Sigmoid colon (tissue), 4 donors: ENCODE measurements at regions not wholly inside any gene's neighbourhood (a gene's known extent, or its start where the extent isn't known, plus 50 kb on each side); places are given as distances from the start of the nearest gene placed in this dataset.

Experiments
- EP300 ChIP-seq, 4 donors: sonication (generic); formaldehyde crosslinking; IDR thresholded peaks; one replicate each; pipeline ENCODE4 v1.6.1; 2017; ENCODE audit warnings: antibody characterized with exemption in 4 of 4
- POLR2A ChIP-seq, 2 donors: fragments of 450-650 bp; IDR thresholded peaks; one replicate each; pipeline ENCODE4 v1.6.1; 2016; ENCODE audit warnings: antibody characterized with exemption in 2 of 2, mild to moderate bottlenecking in 2 of 2, moderate library complexity in 2 of 2
- TF ChIP-seq, protein P1 (sequence below), 4 experiments: fragments of 450-650 bp in 3 of 4; fragments of 200-600 bp in 1 of 4; IDR thresholded peaks; one replicate each; pipeline ENCODE4 v1.5.1; 2016 to 2019; ENCODE audit warnings: antibody characterized with exemption in 4 of 4, mild to moderate bottlenecking in 3 of 4, moderate library complexity in 2 of 4

DNA sequence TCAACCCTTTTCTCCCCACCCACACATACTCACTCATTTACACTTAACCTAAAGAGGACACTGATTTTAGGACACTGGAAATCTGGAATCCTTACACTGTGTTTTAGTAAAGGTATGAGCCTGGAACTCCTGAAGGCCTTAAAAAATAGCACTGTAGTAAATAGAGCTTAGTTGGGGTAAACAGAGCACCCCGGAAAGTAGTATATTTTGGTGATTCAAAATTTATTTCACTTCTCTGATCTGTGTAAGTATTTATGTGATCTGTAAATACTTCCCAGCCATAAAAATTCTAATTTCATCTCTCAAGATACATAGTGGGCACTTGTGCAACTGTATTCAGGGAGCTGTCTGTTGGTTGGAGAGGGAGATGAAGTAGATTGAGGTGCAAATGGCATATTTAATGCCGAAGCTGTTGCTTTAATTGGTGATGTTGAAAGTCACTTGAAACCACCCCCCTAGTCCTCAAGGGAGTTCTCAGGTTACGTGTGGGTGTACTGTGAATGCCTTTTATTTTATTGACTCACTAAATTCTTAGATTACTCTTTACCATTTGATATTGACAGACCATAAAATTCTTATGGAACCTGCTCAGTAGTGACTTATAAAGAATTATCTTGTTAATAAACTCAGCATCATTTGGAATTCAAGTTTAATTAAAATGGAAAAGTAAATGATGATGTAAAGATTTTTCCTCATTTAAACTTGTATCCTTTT, 154.9 kb downstream of the SOX4 start:
- TF ChIP-seq POLR2A (IDR thresholded peaks at IDR 0.05) (no peak), EP300 (IDR thresholded peaks at IDR 0.05) (no peak)
- TF ChIP-seq, protein P1, sequence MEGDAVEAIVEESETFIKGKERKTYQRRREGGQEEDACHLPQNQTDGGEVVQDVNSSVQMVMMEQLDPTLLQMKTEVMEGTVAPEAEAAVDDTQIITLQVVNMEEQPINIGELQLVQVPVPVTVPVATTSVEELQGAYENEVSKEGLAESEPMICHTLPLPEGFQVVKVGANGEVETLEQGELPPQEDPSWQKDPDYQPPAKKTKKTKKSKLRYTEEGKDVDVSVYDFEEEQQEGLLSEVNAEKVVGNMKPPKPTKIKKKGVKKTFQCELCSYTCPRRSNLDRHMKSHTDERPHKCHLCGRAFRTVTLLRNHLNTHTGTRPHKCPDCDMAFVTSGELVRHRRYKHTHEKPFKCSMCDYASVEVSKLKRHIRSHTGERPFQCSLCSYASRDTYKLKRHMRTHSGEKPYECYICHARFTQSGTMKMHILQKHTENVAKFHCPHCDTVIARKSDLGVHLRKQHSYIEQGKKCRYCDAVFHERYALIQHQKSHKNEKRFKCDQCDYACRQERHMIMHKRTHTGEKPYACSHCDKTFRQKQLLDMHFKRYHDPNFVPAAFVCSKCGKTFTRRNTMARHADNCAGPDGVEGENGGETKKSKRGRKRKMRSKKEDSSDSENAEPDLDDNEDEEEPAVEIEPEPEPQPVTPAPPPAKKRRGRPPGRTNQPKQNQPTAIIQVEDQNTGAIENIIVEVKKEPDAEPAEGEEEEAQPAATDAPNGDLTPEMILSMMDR (IDR thresholded peaks at IDR 0.05), result no peak
